ENCODE measurements at regions not wholly inside any gene's neighbourhood (a gene's known extent, or its start where the extent isn't known, plus 50 kb on each side); places are given as distances from the start of the nearest gene placed in this dataset.

GRCh38 chr2:191486584-191487320 is 191.2 kb upstream of the NABP1 start:
- Mint-ChIP-seq H3K4me3 (no peak overlapping the region), H3K27me3 (peaks cover 2% of the 10 kb centered on the region), H3K27ac (no peak overlapping the region), H3K9me3 (peaks cover 9% of the 10 kb centered on the region), H3K4me1 (ENCODE audit: low read depth) (no peaks in the 10 kb centered on the region), H3K36me3 (ENCODE audit: low read depth) (no peaks in the 10 kb centered on the region)
- TF ChIP-seq, protein P1, sequence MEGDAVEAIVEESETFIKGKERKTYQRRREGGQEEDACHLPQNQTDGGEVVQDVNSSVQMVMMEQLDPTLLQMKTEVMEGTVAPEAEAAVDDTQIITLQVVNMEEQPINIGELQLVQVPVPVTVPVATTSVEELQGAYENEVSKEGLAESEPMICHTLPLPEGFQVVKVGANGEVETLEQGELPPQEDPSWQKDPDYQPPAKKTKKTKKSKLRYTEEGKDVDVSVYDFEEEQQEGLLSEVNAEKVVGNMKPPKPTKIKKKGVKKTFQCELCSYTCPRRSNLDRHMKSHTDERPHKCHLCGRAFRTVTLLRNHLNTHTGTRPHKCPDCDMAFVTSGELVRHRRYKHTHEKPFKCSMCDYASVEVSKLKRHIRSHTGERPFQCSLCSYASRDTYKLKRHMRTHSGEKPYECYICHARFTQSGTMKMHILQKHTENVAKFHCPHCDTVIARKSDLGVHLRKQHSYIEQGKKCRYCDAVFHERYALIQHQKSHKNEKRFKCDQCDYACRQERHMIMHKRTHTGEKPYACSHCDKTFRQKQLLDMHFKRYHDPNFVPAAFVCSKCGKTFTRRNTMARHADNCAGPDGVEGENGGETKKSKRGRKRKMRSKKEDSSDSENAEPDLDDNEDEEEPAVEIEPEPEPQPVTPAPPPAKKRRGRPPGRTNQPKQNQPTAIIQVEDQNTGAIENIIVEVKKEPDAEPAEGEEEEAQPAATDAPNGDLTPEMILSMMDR (IDR thresholded peaks at IDR 0.05): no peak
- POLR2A ChIA-PET: no interaction called here
- intact Hi-C loops (cut with micrococcal nuclease): no loop called here
- CTCF ChIA-PET: interaction anchor here (1.1 to 1.8 kb wide), 4 partner anchors 11 to 331 kb away, joined by 3 to 5 read pairs (median 3); no protein-coding TSS in a partner anchor
- DNase-seq: no peak
- ATAC-seq: no peak

DNA sequence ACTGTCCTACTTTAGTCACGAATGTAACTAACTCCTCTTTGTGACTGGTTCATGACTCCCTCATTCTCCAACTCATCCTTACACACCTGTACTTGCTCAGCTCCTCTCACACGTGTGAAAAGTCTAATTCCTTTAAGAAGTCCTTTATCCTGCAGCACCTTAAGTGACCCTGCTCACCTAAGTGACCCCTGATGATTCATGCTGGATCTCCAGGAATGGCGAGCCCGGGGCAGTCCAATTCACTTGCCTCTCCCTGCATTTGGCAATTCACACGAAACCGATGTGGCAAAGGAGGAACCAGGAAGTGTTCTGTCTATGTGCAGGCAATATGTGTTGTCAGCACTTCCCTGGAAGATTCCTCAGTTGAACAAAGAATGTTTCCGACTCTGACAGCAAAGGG is 189.8 kb upstream of the NABP1 start:
- Mint-ChIP-seq H3K4me3 (no peak overlapping the region), H3K27ac (no peak overlapping the region), H3K9me3 (peaks cover 4% of the 10 kb centered on the region), H3K27me3 (peaks cover 2% of the 10 kb centered on the region), H3K4me1 (ENCODE audit: low read depth) (no peaks in the 10 kb centered on the region), H3K36me3 (ENCODE audit: low read depth) (no peaks in the 10 kb centered on the region)
- DNase-seq: no peak
- no peak for ATAC-seq
- intact Hi-C loops (cut with micrococcal nuclease): no loop called here
- CTCF ChIA-PET: interaction anchor here (1.1 kb wide), 3 partner anchors 9 to 76 kb away, joined by 3 read pairs; no protein-coding TSS in a partner anchor
- POLR2A ChIA-PET: no interaction called here
- TF ChIP-seq, protein P1 (IDR thresholded peaks at IDR 0.05): no peak

GRCh38 chr2:191489177-191489576 is 188.8 kb upstream of the NABP1 start:
- ATAC-seq (no peak), DNase-seq (no peak)
- no peaks in the 10 kb centered on the region for H3K4me1 Mint-ChIP-seq (ENCODE audit: low read depth)
- ChIA-PET CTCF (interaction anchor here (0.7 to 0.9 kb wide), 2 partner anchors 174 to 308 kb away, joined by 3 read pairs; no protein-coding TSS in a partner anchor), POLR2A (interaction anchor here (1.8 kb wide), 1 partner anchor 133 kb away, joined by 3 read pairs; no protein-coding TSS in a partner anchor)
- TF ChIP-seq, protein P1 (IDR thresholded peaks at IDR 0.05): no peak
- H3K27me3 Mint-ChIP-seq: no peaks in the 10 kb centered on the region
- no peaks in the 10 kb centered on the region for H3K9me3 Mint-ChIP-seq
- H3K36me3 Mint-ChIP-seq (ENCODE audit: low read depth): no peaks in the 10 kb centered on the region
- intact Hi-C loops (cut with micrococcal nuclease): no loop called here
- no peak overlapping the region for H3K4me3 Mint-ChIP-seq
- H3K27ac Mint-ChIP-seq: no peak overlapping the region

- no peaks in the 10 kb centered on the region for H3K4me1 Mint-ChIP-seq (ENCODE audit: low read depth)
- H3K9me3 Mint-ChIP-seq: no peaks in the 10 kb centered on the region
- DNase-seq (no peak), ATAC-seq (no peak)
- H3K27me3 Mint-ChIP-seq: peaks cover 2% of the 10 kb centered on the region
- CTCF ChIA-PET: no interaction called here
- no peak overlapping the region for H3K4me3 Mint-ChIP-seq
- POLR2A ChIA-PET: no interaction called here
- no peak overlapping the region for H3K27ac Mint-ChIP-seq
- intact Hi-C loops (cut with micrococcal nuclease): no loop called here
- TF ChIP-seq, protein P1 (IDR thresholded peaks at IDR 0.05): no peak
- no peaks in the 10 kb centered on the region for H3K36me3 Mint-ChIP-seq (ENCODE audit: low read depth)
These were observed 181.1 kb upstream of the NABP1 start for GRCh38 chr2:191496838-191497237.

DNA sequence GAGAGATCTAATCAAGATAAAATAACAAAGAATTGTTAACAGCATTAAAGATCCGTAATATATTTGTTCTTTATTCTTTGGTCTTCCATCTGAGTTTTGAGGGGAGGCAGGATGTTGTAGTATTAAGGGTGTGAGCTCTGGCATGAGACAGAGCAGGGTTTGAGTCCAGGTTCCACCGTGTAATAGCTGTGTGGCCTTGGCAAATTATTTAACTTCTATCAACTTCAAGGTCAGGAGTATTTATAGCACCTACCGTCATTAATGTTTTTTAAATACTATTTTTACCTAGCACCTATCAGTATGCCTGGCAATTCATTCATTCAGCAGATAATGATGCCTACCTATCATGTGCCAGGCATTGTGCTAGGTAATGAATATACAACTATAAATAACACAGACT is 180.1 kb upstream of the NABP1 start:
- H3K9me3 Mint-ChIP-seq: no peaks in the 10 kb centered on the region
- no peaks in the 10 kb centered on the region for H3K36me3 Mint-ChIP-seq (ENCODE audit: low read depth)
- peaks cover 2% of the 10 kb centered on the region for H3K27me3 Mint-ChIP-seq
- TF ChIP-seq, protein P1 (IDR thresholded peaks at IDR 0.05): no peak
- no peak for ATAC-seq
- intact Hi-C loops (cut with micrococcal nuclease): no loop called here
- ChIA-PET CTCF (interaction anchor here (1.0 kb wide), 1 partner anchor 10 kb away, joined by 3 read pairs; no protein-coding TSS in a partner anchor), POLR2A (no interaction called here)
- no peak overlapping the region for H3K4me3 Mint-ChIP-seq
- no peak overlapping the region for H3K27ac Mint-ChIP-seq
- DNase-seq: no peak
- H3K4me1 Mint-ChIP-seq (ENCODE audit: low read depth): no peaks in the 10 kb centered on the region

Data from activated CD8-positive, alpha-beta T cell treated with anti-CD3 and anti-CD28 coated beads for 36 hours (primary cell).